NCI-H2081 (cell line): ENCODE measurements at regions not wholly inside any gene's neighbourhood (a gene's known extent, or its start where the extent isn't known, plus 50 kb on each side); places are given as distances from the start of the nearest gene placed in this dataset.

Source experiments
- DNase-seq, 2 experiments: peaks; one replicate each; lab custom pipeline; 2025; lab: John Stamatoyannopoulos, UW

GRCh38 chr14:55942076-55942654 is 176.0 kb upstream of the PELI2 start:
- no peak for DNase-seq

GRCh38 chr14:55942826-55943225 is 175.4 kb upstream of the PELI2 start:
- no peak for DNase-seq

GRCh38 chr14:55944757-55945156 is 173.5 kb upstream of the PELI2 start:
- no peak for DNase-seq

- DNase-seq: no peak
Observed at GRCh38 chr14:55946231-55946630, 172.0 kb upstream of the PELI2 start.

- DNase-seq: no peak
Observed at GRCh38 chr14:55948399-55948798, 169.8 kb upstream of the PELI2 start.

GRCh38 chr14:55949708-55950107 is 168.5 kb upstream of the PELI2 start:
- DNase-seq: no peak

GRCh38 chr14:55950135-55950534 is 168.1 kb upstream of the PELI2 start:
- DNase-seq: no peak

GRCh38 chr14:55951341-55952206 is 166.6 kb upstream of the PELI2 start:
- no peak for DNase-seq

GRCh38 chr14:55954108-55954507 is 164.1 kb upstream of the PELI2 start:
- no peak for DNase-seq

GRCh38 chr14:55955175-55955574 is 163.0 kb upstream of the PELI2 start:
- DNase-seq: no peak

- DNase-seq: no peak
Observed at GRCh38 chr14:55957950-55958349, 160.3 kb upstream of the PELI2 start.

- DNase-seq: no peak
Observed at GRCh38 chr14:55963295-55963694, 154.9 kb upstream of the PELI2 start.

- DNase-seq: no peak
Observed at GRCh38 chr14:55964091-55964490, 154.1 kb upstream of the PELI2 start.

GRCh38 chr14:55964821-55965220 is 153.4 kb upstream of the PELI2 start:
- no peak for DNase-seq

- DNase-seq: no peak
Observed at GRCh38 chr14:55965851-55966250, 152.4 kb upstream of the PELI2 start.

GRCh38 chr14:55968741-55969140 is 149.5 kb upstream of the PELI2 start:
- no peak for DNase-seq

- no peak for DNase-seq
Observed at GRCh38 chr14:55973285-55973800, 144.9 kb upstream of the PELI2 start.

GRCh38 chr14:55973911-55974630 is 144.1 kb upstream of the PELI2 start:
- DNase-seq: no peak

- no peak for DNase-seq
Observed at GRCh38 chr14:55975281-55975910, 142.8 kb upstream of the PELI2 start.

GRCh38 chr14:55976219-55976618 is 142.0 kb upstream of the PELI2 start:
- peak; percentile 19 to 54 for DNase-seq

- peak; percentile 18 to 50 for DNase-seq
Observed at GRCh38 chr14:55976655-55977054, 141.6 kb upstream of the PELI2 start.
